ENCODE measurements at regions not wholly inside any gene's neighbourhood (a gene's known extent, or its start where the extent isn't known, plus 50 kb on each side); places are given as distances from the start of the nearest gene placed in this dataset.
A peak's percentile ranks its signal among the peaks of the same experiment; 100 is the strongest.

DNA sequence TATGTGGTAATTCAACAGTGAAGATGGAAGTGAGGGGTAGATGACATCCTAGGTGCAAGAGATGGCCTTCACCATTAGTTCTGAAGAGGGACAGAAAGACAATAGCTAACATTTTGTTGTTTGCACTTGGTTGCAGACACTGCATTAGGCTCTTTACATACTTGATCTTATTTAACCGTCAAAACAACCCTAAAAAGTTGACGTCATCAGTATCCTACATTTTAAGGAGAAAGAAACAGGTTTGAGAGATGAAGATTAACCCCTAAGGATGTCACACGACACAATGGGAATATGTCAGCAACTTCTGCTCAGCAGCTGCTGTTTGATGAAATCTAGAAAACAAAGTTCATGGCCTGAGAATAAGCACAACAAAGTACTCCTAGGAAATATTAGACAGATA is 72.6 kb upstream of the MC3R start:
- H3K9me3 ChIP-seq, result no peaks in the 10 kb centered on the region; the same call in 2 of the 3 replicates
- ChIA-PET CTCF (interaction anchor here (1.1 kb wide), 1 partner anchor 11 kb away, joined by 4 read pairs; no protein-coding TSS in a partner anchor), POLR2A (no interaction called here)
- no peak for FAIRE-seq
- H3K4me1 ChIP-seq, result no peaks in the 10 kb centered on the region
- no peak overlapping the region for H3K4me3 ChIP-seq
- DNase-seq (ENCODE audit: low read depth in 1 of 2, low spot score in 1 of 2), result no peak
- H3K4me2 ChIP-seq, result no peak overlapping the region
- H3K27ac ChIP-seq, result no peak overlapping the region
- ATAC-seq, result no peak
- TF ChIP-seq EHF (CRISPR knock-in tag; IDR thresholded peaks at IDR 0.05) (no peak), FOXS1 (CRISPR knock-in tag; IDR thresholded peaks at IDR 0.05) (no peak), KDM5A (IDR thresholded peaks at IDR 0.05) (no peak), RARB (CRISPR knock-in tag; IDR thresholded peaks at IDR 0.05) (no peak), MAFK (IDR thresholded peaks at IDR 0.05; ENCODE audit: partially characterized antibody) (peak; percentile 12)
- 9% methylated on average over 3 of the region's 3 CpGs for WGBS (ENCODE audit: missing lambda C conversion rate)

DNA sequence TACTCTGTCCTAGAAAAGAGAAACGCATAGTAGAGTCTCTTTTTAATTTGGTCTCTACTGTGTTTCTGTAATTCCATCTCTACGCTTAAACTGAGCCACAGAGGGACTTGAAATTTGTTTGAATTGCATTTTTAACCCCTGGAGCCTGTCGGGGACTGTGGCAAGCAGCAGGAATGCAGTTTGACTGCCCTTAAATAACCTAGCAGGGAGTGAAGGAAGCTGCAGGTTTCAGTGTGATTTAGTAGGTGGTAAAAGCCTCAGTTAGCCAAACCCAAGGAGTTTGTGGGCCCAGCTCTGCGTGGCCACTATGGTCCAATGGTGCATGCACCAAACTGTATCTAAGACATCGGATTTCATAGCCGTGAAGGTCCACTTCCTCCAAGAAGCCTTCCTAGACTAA is 70.3 kb upstream of the MC3R start:
- Histone ChIP-seq H3K4me2 (no peak overlapping the region), H3K9me3 (no peaks in the 10 kb centered on the region), H3K27ac (no peak overlapping the region), H3K4me3 (no peak overlapping the region), H3K4me1 (no peaks in the 10 kb centered on the region)
- ATAC-seq, result no peak
- CTCF ChIA-PET, result no interaction called here
- POLR2A ChIA-PET, result no interaction called here
- no peak for FAIRE-seq
- WGBS (ENCODE audit: missing lambda C conversion rate), result 5% methylated on average over 6 of the region's 6 CpGs
- no peak for TF ChIP-seq FOSL2 (IDR thresholded peaks at IDR 0.05)
- TF ChIP-seq FOSL2 (CRISPR knock-in tag; IDR thresholded peaks at IDR 0.05), result no peak
- no peak for TF ChIP-seq CHD2 (IDR thresholded peaks at IDR 0.05; ENCODE audit: low read length, partially characterized antibody)
- no peak for TF ChIP-seq ZNF302 (CRISPR knock-in tag; IDR thresholded peaks at IDR 0.05)
- no peak for TF ChIP-seq NPAS2 (CRISPR knock-in tag; IDR thresholded peaks at IDR 0.05; ENCODE audit: borderline replicate concordance)
- TF ChIP-seq SREBF2 (IDR thresholded peaks at IDR 0.05), result no peak
- no peak for TF ChIP-seq GATA3 (IDR thresholded peaks at IDR 0.05; ENCODE audit: borderline replicate concordance)
- no peak for TF ChIP-seq EHF (CRISPR knock-in tag; IDR thresholded peaks at IDR 0.05)
- no peak for TF ChIP-seq FOSB (CRISPR knock-in tag; IDR thresholded peaks at IDR 0.05)
- TF ChIP-seq, protein P1, sequence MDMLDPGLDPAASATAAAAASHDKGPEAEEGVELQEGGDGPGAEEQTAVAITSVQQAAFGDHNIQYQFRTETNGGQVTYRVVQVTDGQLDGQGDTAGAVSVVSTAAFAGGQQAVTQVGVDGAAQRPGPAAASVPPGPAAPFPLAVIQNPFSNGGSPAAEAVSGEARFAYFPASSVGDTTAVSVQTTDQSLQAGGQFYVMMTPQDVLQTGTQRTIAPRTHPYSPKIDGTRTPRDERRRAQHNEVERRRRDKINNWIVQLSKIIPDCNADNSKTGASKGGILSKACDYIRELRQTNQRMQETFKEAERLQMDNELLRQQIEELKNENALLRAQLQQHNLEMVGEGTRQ (IDR thresholded peaks at IDR 0.05), result no peak
- TF ChIP-seq CBX8 (IDR thresholded peaks at IDR 0.05), result no peak
- no peak for DNase-seq (ENCODE audit: low read depth in 1 of 2, low spot score in 1 of 2)

DNA sequence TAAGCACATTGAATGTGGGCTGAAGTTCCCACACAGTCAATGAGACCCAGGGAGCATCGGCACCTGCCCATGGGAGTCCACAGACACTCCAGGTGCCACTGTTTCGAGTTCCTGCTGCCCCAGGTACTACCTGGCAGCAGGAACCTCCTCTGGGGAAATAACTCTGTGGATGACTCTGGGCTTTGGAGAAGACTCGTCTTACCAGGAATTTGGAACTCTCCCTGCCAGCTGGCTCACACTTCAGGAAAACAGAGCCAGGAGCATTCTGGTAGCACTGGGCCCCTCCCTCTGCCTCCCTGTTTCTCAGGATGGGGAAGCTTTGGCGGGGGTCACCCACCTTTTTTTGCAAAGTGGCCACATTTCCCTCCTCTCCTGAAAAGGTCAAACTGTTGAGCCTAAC is 69.5 kb upstream of the MC3R start:
- ATAC-seq (no peak), DNase-seq (ENCODE audit: low read depth in 1 of 2, low spot score in 1 of 2) (no peak), FAIRE-seq (no peak)
- TF ChIP-seq CBX8 (IDR thresholded peaks at IDR 0.05) (no peak), HDAC2 (IDR thresholded peaks at IDR 0.05) (no peak), POLR2AphosphoS2 (conservative IDR thresholded peaks at IDR 0.05; ENCODE audit: low read length) (no peak), JUNB (IDR thresholded peaks at IDR 0.05) (no peak), CHD4 (IDR thresholded peaks at IDR 0.05; ENCODE audit: borderline replicate concordance) (no peak), MAZ (IDR thresholded peaks at IDR 0.05; ENCODE audit: borderline replicate concordance, low read depth, low read length) (no peak), ZSCAN20 (CRISPR knock-in tag; IDR thresholded peaks at IDR 0.05) (no peak), NR3C1 (IDR thresholded peaks at IDR 0.05) (no peak)
- TF ChIP-seq, protein P2, sequence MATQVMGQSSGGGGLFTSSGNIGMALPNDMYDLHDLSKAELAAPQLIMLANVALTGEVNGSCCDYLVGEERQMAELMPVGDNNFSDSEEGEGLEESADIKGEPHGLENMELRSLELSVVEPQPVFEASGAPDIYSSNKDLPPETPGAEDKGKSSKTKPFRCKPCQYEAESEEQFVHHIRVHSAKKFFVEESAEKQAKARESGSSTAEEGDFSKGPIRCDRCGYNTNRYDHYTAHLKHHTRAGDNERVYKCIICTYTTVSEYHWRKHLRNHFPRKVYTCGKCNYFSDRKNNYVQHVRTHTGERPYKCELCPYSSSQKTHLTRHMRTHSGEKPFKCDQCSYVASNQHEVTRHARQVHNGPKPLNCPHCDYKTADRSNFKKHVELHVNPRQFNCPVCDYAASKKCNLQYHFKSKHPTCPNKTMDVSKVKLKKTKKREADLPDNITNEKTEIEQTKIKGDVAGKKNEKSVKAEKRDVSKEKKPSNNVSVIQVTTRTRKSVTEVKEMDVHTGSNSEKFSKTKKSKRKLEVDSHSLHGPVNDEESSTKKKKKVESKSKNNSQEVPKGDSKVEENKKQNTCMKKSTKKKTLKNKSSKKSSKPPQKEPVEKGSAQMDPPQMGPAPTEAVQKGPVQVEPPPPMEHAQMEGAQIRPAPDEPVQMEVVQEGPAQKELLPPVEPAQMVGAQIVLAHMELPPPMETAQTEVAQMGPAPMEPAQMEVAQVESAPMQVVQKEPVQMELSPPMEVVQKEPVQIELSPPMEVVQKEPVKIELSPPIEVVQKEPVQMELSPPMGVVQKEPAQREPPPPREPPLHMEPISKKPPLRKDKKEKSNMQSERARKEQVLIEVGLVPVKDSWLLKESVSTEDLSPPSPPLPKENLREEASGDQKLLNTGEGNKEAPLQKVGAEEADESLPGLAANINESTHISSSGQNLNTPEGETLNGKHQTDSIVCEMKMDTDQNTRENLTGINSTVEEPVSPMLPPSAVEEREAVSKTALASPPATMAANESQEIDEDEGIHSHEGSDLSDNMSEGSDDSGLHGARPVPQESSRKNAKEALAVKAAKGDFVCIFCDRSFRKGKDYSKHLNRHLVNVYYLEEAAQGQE (IDR thresholded peaks at IDR 0.05), result no peak
- TF ChIP-seq, protein P3, sequence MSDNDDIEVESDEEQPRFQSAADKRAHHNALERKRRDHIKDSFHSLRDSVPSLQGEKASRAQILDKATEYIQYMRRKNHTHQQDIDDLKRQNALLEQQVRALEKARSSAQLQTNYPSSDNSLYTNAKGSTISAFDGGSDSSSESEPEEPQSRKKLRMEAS (IDR thresholded peaks at IDR 0.05), result no peak
- TF ChIP-seq, protein P4, sequence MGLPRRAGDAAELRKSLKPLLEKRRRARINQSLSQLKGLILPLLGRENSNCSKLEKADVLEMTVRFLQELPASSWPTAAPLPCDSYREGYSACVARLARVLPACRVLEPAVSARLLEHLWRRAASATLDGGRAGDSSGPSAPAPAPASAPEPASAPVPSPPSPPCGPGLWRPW (IDR thresholded peaks at IDR 0.05), result no peak
- TF ChIP-seq, protein P5, sequence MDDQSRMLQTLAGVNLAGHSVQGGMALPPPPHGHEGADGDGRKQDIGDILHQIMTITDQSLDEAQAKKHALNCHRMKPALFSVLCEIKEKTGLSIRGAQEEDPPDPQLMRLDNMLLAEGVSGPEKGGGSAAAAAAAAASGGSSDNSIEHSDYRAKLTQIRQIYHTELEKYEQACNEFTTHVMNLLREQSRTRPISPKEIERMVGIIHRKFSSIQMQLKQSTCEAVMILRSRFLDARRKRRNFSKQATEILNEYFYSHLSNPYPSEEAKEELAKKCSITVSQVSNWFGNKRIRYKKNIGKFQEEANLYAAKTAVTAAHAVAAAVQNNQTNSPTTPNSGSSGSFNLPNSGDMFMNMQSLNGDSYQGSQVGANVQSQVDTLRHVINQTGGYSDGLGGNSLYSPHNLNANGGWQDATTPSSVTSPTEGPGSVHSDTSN (IDR thresholded peaks at IDR 0.05), result no peak
- TF ChIP-seq, protein P6, sequence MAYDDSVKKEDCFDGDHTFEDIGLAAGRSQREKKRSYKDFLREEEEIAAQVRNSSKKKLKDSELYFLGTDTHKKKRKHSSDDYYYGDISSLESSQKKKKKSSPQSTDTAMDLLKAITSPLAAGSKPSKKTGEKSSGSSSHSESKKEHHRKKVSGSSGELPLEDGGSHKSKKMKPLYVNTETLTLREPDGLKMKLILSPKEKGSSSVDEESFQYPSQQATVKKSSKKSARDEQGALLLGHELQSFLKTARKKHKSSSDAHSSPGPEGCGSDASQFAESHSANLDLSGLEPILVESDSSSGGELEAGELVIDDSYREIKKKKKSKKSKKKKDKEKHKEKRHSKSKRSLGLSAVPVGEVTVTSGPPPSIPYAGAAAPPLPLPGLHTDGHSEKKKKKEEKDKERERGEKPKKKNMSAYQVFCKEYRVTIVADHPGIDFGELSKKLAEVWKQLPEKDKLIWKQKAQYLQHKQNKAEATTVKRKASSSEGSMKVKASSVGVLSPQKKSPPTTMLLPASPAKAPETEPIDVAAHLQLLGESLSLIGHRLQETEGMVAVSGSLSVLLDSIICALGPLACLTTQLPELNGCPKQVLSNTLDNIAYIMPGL (CRISPR knock-in tag; IDR thresholded peaks at IDR 0.05; ENCODE audit: borderline replicate concordance), result no peak
- H3K4me3 ChIP-seq, result no peak overlapping the region
- no peaks in the 10 kb centered on the region for H3K4me1 ChIP-seq
- CTCF ChIA-PET, result no interaction called here
- no peaks in the 10 kb centered on the region for H3K9me3 ChIP-seq
- no peak overlapping the region for H3K27ac ChIP-seq
- no peak overlapping the region for H3K4me2 ChIP-seq
- 0% methylated on average over 4 of the region's 4 CpGs for WGBS (ENCODE audit: missing lambda C conversion rate)
- POLR2A ChIA-PET, result no interaction called here

All from A549 (cell line).